ENCODE measurements at regions not wholly inside any gene's neighbourhood (a gene's known extent, or its start where the extent isn't known, plus 50 kb on each side); places are given as distances from the start of the nearest gene placed in this dataset.
"Not testable (repeated sequence)": the region's sequence is repeated elsewhere in the genome, so short reads cannot be mapped to it uniquely, and the experiment has no call there.

- intact Hi-C loops (cut with micrococcal nuclease) = no loop called here
- Mint-ChIP-seq H3K4me3 (no peak overlapping the region), H3K36me3 (ENCODE audit: low read depth) (no peaks in the 10 kb centered on the region), H3K4me1 (no peaks in the 10 kb centered on the region), H3K27ac (no peak overlapping the region), H3K27me3 (no peaks in the 10 kb centered on the region), H3K9me3 (peaks cover 4% of the 10 kb centered on the region)
- DNase-seq = no peak
Observed at GRCh38 chr21:22374218-22374969, 1376.2 kb downstream of the NCAM2 start.

GRCh38 chr21:22377795-22378194, 1379.6 kb downstream of the NCAM2 start:
- H3K4me3 Mint-ChIP-seq; H3K27ac Mint-ChIP-seq; intact Hi-C loops (cut with micrococcal nuclease); H3K4me1 Mint-ChIP-seq; H3K9me3 Mint-ChIP-seq; DNase-seq; H3K36me3 Mint-ChIP-seq (ENCODE audit: low read depth); H3K27me3 Mint-ChIP-seq: not testable (repeated sequence)

GRCh38 chr21:22393324-22393723, 1395.1 kb downstream of the NCAM2 start:
- Mint-ChIP-seq H3K27ac (no peak overlapping the region), H3K9me3 (no peaks in the 10 kb centered on the region), H3K4me1 (no peaks in the 10 kb centered on the region), H3K27me3 (no peaks in the 10 kb centered on the region), H3K36me3 (ENCODE audit: low read depth) (no peaks in the 10 kb centered on the region), H3K4me3 (no peak overlapping the region)
- no peak for DNase-seq
- intact Hi-C loops (cut with micrococcal nuclease) = no loop called here

- Mint-ChIP-seq H3K27me3 (no peaks in the 10 kb centered on the region), H3K36me3 (ENCODE audit: low read depth) (no peaks in the 10 kb centered on the region), H3K4me3 (no peak overlapping the region), H3K4me1 (no peaks in the 10 kb centered on the region), H3K9me3 (no peaks in the 10 kb centered on the region), H3K27ac (no peak overlapping the region)
- DNase-seq = no peak
- intact Hi-C loops (cut with micrococcal nuclease) = no loop called here
Observed at GRCh38 chr21:22395965-22396364, 1397.8 kb downstream of the NCAM2 start.

- Mint-ChIP-seq H3K36me3 (ENCODE audit: low read depth) (no peaks in the 10 kb centered on the region), H3K27ac (no peak overlapping the region), H3K4me3 (no peak overlapping the region), H3K27me3 (no peaks in the 10 kb centered on the region), H3K9me3 (no peaks in the 10 kb centered on the region), H3K4me1 (no peaks in the 10 kb centered on the region)
- DNase-seq = no peak
- intact Hi-C loops (cut with micrococcal nuclease) = no loop called here
Observed at GRCh38 chr21:22399681-22400514, 1401.7 kb downstream of the NCAM2 start.

- H3K27ac Mint-ChIP-seq = no peak overlapping the region
- DNase-seq = no peak
- H3K9me3 Mint-ChIP-seq = no peaks in the 10 kb centered on the region
- intact Hi-C loops (cut with micrococcal nuclease) = no loop called here
- H3K4me3 Mint-ChIP-seq = no peak overlapping the region
- no peaks in the 10 kb centered on the region for H3K4me1 Mint-ChIP-seq
- no peaks in the 10 kb centered on the region for H3K36me3 Mint-ChIP-seq (ENCODE audit: low read depth)
- H3K27me3 Mint-ChIP-seq = no peaks in the 10 kb centered on the region
Observed at GRCh38 chr21:22409571-22409970, 1411.4 kb downstream of the NCAM2 start.

- intact Hi-C loops (cut with micrococcal nuclease) = no loop called here
- no peak overlapping the region for H3K27ac Mint-ChIP-seq
- peaks cover 6% of the 10 kb centered on the region for H3K4me1 Mint-ChIP-seq
- DNase-seq = no peak
- no peak overlapping the region for H3K4me3 Mint-ChIP-seq
- H3K27me3 Mint-ChIP-seq = no peaks in the 10 kb centered on the region
- no peaks in the 10 kb centered on the region for H3K36me3 Mint-ChIP-seq (ENCODE audit: low read depth)
- no peaks in the 10 kb centered on the region for H3K9me3 Mint-ChIP-seq
Observed at GRCh38 chr21:22416555-22416954, 1418.3 kb downstream of the NCAM2 start.

- Mint-ChIP-seq H3K9me3 (no peaks in the 10 kb centered on the region), H3K36me3 (ENCODE audit: low read depth) (no peaks in the 10 kb centered on the region), H3K4me1 (peaks cover 6% of the 10 kb centered on the region), H3K27me3 (no peaks in the 10 kb centered on the region), H3K27ac (no peak overlapping the region), H3K4me3 (peak overlapping the region; percentile 18)
- intact Hi-C loops (cut with micrococcal nuclease) = no loop called here
- DNase-seq = peak; percentile 58
Observed at GRCh38 chr21:22421416-22422180, 1423.4 kb downstream of the NCAM2 start.

GRCh38 chr21:22438428-22439086, 1440.3 kb downstream of the NCAM2 start:
- H3K36me3 Mint-ChIP-seq (ENCODE audit: low read depth) = no peaks in the 10 kb centered on the region
- H3K4me1 Mint-ChIP-seq = no peaks in the 10 kb centered on the region
- H3K27me3 Mint-ChIP-seq = no peaks in the 10 kb centered on the region
- intact Hi-C loops (cut with micrococcal nuclease) = no loop called here
- no peak overlapping the region for H3K4me3 Mint-ChIP-seq
- H3K9me3 Mint-ChIP-seq = no peaks in the 10 kb centered on the region
- no peak overlapping the region for H3K27ac Mint-ChIP-seq
- DNase-seq = no peak

GRCh38 chr21:22444990-22445389, 1446.8 kb downstream of the NCAM2 start:
- no peak for DNase-seq
- no peaks in the 10 kb centered on the region for H3K4me1 Mint-ChIP-seq
- no peak overlapping the region for H3K4me3 Mint-ChIP-seq
- no peak overlapping the region for H3K27ac Mint-ChIP-seq
- intact Hi-C loops (cut with micrococcal nuclease) = no loop called here
- no peaks in the 10 kb centered on the region for H3K27me3 Mint-ChIP-seq
- H3K9me3 Mint-ChIP-seq = no peaks in the 10 kb centered on the region
- no peaks in the 10 kb centered on the region for H3K36me3 Mint-ChIP-seq (ENCODE audit: low read depth)

GRCh38 chr21:22450507-22450906, 1452.3 kb downstream of the NCAM2 start:
- Mint-ChIP-seq H3K4me1 (no peaks in the 10 kb centered on the region), H3K27me3 (no peaks in the 10 kb centered on the region), H3K27ac (no peak overlapping the region), H3K4me3 (no peak overlapping the region), H3K9me3 (no peaks in the 10 kb centered on the region), H3K36me3 (ENCODE audit: low read depth) (no peaks in the 10 kb centered on the region)
- intact Hi-C loops (cut with micrococcal nuclease) = no loop called here
- DNase-seq = no peak

- H3K36me3 Mint-ChIP-seq (ENCODE audit: low read depth) = no peaks in the 10 kb centered on the region
- H3K4me1 Mint-ChIP-seq = no peaks in the 10 kb centered on the region
- no peaks in the 10 kb centered on the region for H3K27me3 Mint-ChIP-seq
- intact Hi-C loops (cut with micrococcal nuclease) = no loop called here
- no peak overlapping the region for H3K4me3 Mint-ChIP-seq
- DNase-seq = no peak
- no peak overlapping the region for H3K27ac Mint-ChIP-seq
- no peaks in the 10 kb centered on the region for H3K9me3 Mint-ChIP-seq
Observed at GRCh38 chr21:22456241-22456640, 1458.0 kb downstream of the NCAM2 start.

GRCh38 chr21:22468893-22469292, 1470.7 kb downstream of the NCAM2 start:
- no peak overlapping the region for H3K4me3 Mint-ChIP-seq
- no peaks in the 10 kb centered on the region for H3K27me3 Mint-ChIP-seq
- no peak overlapping the region for H3K27ac Mint-ChIP-seq
- intact Hi-C loops (cut with micrococcal nuclease) = no loop called here
- H3K9me3 Mint-ChIP-seq = peaks cover 5% of the 10 kb centered on the region
- no peaks in the 10 kb centered on the region for H3K36me3 Mint-ChIP-seq (ENCODE audit: low read depth)
- DNase-seq = no peak
- no peaks in the 10 kb centered on the region for H3K4me1 Mint-ChIP-seq
